Lower leg skin (tissue), 3 donors: ENCODE measurements at regions not wholly inside any gene's neighbourhood (a gene's known extent, or its start where the extent isn't known, plus 50 kb on each side); places are given as distances from the start of the nearest gene placed in this dataset.

Experiments
- CTCF ChIP-seq, 3 donors: fragments of 450-650 bp; IDR thresholded peaks; one replicate each; pipeline ENCODE4 v1.5.1; 2016; ENCODE audit warnings: antibody characterized with exemption in 3 of 3, mild to moderate bottlenecking in 3 of 3, moderate library complexity in 2 of 3
- POLR2A ChIP-seq, 2 donors: fragments of 450-650 bp; IDR thresholded peaks; one replicate each; pipeline ENCODE4 v1.6.1; 2016 to 2017; ENCODE audit warnings: antibody characterized with exemption in 2 of 2, mild to moderate bottlenecking in 1 of 2, moderate library complexity in 1 of 2

- no peak for TF ChIP-seq CTCF (IDR thresholded peaks at IDR 0.05)
- no peak for TF ChIP-seq POLR2A (IDR thresholded peaks at IDR 0.05)
Measured at GRCh38 chr1:30382496-30382895, 340.9 kb downstream of the MATN1 start.
